GM23338 (cell line): ENCODE measurements at regions not wholly inside any gene's neighbourhood (a gene's known extent, or its start where the extent isn't known, plus 50 kb on each side); places are given as distances from the start of the nearest gene placed in this dataset.

Source experiments
- ATAC-seq: fragments of 200-7000 bp; cut with Tn5 transposase; 3 replicates; pipeline ENCODE4 v1.9.1; 2020
- DNase-seq: peaks from one replicate; pipeline ENCODE4 v3.0.0-alpha.2; 2015; ENCODE audit warnings: low spot score
- H2AFZ ChIP-seq: fragments of 200-600 bp; sonication (generic); 2 replicates; pipeline ENCODE4 v1.8.0; 2016; ENCODE audit warnings: antibody characterized with exemption, mild to moderate bottlenecking, moderate library complexity
- H3F3A ChIP-seq: fragments of 200-600 bp; sonication (generic); replicated peaks from 2 replicates; pipeline ENCODE4 v1.8.0; 2017; ENCODE audit warnings: antibody characterized with exemption, mixed run types, low read depth
- H3K27ac ChIP-seq: fragments of 200-600 bp; sonication (generic); 2 replicates; pipeline ENCODE4 v1.6.1; 2016; ENCODE audit warnings: low read depth
- H3K27me3 ChIP-seq: fragments of 200-600 bp; sonication (generic); 2 replicates; pipeline ENCODE4 v1.8.0; 2016; ENCODE audit warnings: mild to moderate bottlenecking, mixed run types, moderate library complexity; ENCODE audit not compliant: insufficient read depth
- H3K36me3 ChIP-seq: fragments of 200-600 bp; sonication (generic); 2 replicates; pipeline ENCODE4 v1.8.0; 2016; ENCODE audit warnings: mild to moderate bottlenecking; ENCODE audit not compliant: insufficient read depth
- H3K4me1 ChIP-seq: fragments of 200-600 bp; sonication (generic); 2 replicates; pipeline ENCODE4 v1.8.0; 2016; ENCODE audit warnings: mild to moderate bottlenecking, moderate library complexity; ENCODE audit not compliant: insufficient read depth
- H3K4me2 ChIP-seq: fragments of 200-600 bp; sonication (generic); 2 replicates; pipeline ENCODE4 v1.7.1; 2017; ENCODE audit warnings: mixed run types
- H3K4me3 ChIP-seq: fragments of 200-600 bp; sonication (generic); 2 replicates; pipeline ENCODE4 v1.6.1; 2016; ENCODE audit warnings: mixed run types
- H3K79me2 ChIP-seq: fragments of 200-600 bp; sonication (generic); replicated peaks from 2 replicates; pipeline ENCODE4 v1.8.0; 2017; ENCODE audit warnings: mild to moderate bottlenecking; ENCODE audit not compliant: insufficient read depth
- H3K9me2 ChIP-seq: fragments of 200-600 bp; sonication (generic); 2 replicates; pipeline ENCODE4 v1.8.0; 2017; ENCODE audit not compliant: insufficient read depth
- H4K20me1 ChIP-seq: fragments of 200-600 bp; sonication (generic); replicated peaks from 2 replicates; pipeline ENCODE4 v1.8.0; 2017; ENCODE audit warnings: mild to moderate bottlenecking; ENCODE audit not compliant: insufficient read depth
- H3K27ac Mint-ChIP-seq: 2 replicates; pipeline ENCODE4 v1.8.0; 2020; ENCODE audit warnings: inconsistent platforms, mild to moderate bottlenecking, moderate library complexity, mixed read lengths
- H3K27me3 Mint-ChIP-seq: 3 replicates; pipeline ENCODE4 v1.8.0; 2022; ENCODE audit warnings: low read depth, mild to moderate bottlenecking, moderate library complexity, mixed read lengths, inconsistent platforms; ENCODE audit not compliant: insufficient read depth, poor library complexity
- H3K36me3 Mint-ChIP-seq: 3 replicates; pipeline ENCODE4 v1.8.0; 2021; ENCODE audit warnings: low read depth, mild to moderate bottlenecking, inconsistent platforms, moderate library complexity, mixed read lengths
- H3K4me1 Mint-ChIP-seq: 3 replicates; pipeline ENCODE4 v1.8.0; 2020; ENCODE audit warnings: mild to moderate bottlenecking, inconsistent platforms, mixed read lengths
- H3K4me3 Mint-ChIP-seq: 3 replicates; pipeline ENCODE4 v1.8.0; 2021; ENCODE audit warnings: moderate library complexity, mild to moderate bottlenecking, inconsistent platforms, mixed read lengths
- H3K9me3 Mint-ChIP-seq: 3 replicates; pipeline ENCODE4 v1.8.0; 2020; ENCODE audit warnings: moderate library complexity, mild to moderate bottlenecking, inconsistent platforms, mixed read lengths
- CREB1 ChIP-seq: fragments of 250-450 bp; sonication (Bioruptor Pico); IDR thresholded peaks from 2 replicates; pipeline ENCODE4 v1.5.0; 2020; ENCODE audit warnings: low read depth, mild to moderate bottlenecking, moderate library complexity
- EZH2 ChIP-seq: fragments of 200-600 bp; sonication (generic); IDR thresholded peaks from one replicate; pipeline ENCODE4 v1.8.0; 2017; ENCODE audit warnings: antibody characterized with exemption, mild to moderate bottlenecking, low read depth; ENCODE audit not compliant: unreplicated experiment
- JUNB ChIP-seq: IDR thresholded peaks from one replicate; pipeline ENCODE4 v1.6.1; 2016; ENCODE audit warnings: antibody characterized with exemption; ENCODE audit not compliant: unreplicated experiment
- NANOG ChIP-seq: IDR thresholded peaks from 2 replicates; pipeline ENCODE4 v1.6.1; 2016; ENCODE audit warnings: antibody characterized with exemption, borderline replicate concordance
- POLR2AphosphoS5 ChIP-seq: IDR thresholded peaks from 2 replicates; pipeline ENCODE4 v1.6.1; 2016; ENCODE audit warnings: antibody characterized with exemption, low read depth
- STAT1 ChIP-seq: IDR thresholded peaks from one replicate; pipeline ENCODE4 v1.6.1; 2016; ENCODE audit warnings: antibody characterized with exemption; ENCODE audit not compliant: unreplicated experiment
- TF ChIP-seq, protein P1 (sequence below): fragments of 250-450 bp; sonication (Bioruptor Pico); IDR thresholded peaks from 2 replicates; pipeline ENCODE4 v1.5.0; 2020; ENCODE audit warnings: mild to moderate bottlenecking, moderate library complexity
- TF ChIP-seq, protein P2 (sequence below): IDR thresholded peaks from one replicate; pipeline ENCODE4 v1.6.1; 2018; ENCODE audit warnings: antibody characterized with exemption; ENCODE audit not compliant: unreplicated experiment

DNA sequence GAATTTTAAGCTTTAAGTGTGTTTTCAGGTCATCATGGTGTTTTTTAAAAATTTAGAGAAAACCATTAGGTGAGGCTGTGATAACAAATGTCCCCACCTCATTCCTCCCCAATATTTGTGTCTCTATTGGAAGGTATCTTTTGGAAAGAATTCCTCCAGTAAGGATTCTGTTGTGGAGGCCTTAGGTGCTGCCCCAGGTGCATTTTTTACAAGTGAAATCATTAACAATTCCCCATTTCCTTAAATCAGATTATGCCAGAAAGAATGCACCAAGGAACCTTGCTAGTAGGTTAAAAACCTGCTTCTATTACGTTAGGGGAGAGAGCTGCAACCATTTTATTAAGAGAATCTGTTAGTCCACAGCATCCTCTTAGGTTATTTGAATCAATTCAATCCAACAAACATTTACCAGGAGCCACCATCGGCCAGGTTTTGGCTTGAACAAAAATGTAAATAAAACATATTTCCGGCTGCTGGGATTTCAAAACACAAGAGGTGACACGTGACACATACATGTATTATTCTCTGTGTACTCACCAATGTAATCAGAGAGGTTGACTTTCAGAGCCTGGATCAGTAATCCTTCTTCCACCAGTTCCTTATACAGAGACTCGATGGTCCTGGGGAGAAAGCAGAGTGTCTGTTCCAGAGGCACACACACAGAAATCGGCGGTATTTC lies 112.5 kb upstream of the ASB18 start:
- ATAC-seq: no peak
- Histone ChIP-seq H3K4me3 (no peak overlapping the region), H3K79me2 (no peaks in the 10 kb centered on the region), H3K4me1 (no peaks in the 10 kb centered on the region), H2AFZ (no peak overlapping the region), H3K9me2 (peaks cover 9% of the 10 kb centered on the region; the same call in 1 of the 2 replicates), H4K20me1 (no peaks in the 10 kb centered on the region), H3K27ac (no peak overlapping the region), H3K4me2 (no peak overlapping the region), H3K36me3 (no peaks in the 10 kb centered on the region), H3K27me3 (no peaks in the 10 kb centered on the region), H3F3A (no peaks in the 10 kb centered on the region)
- Mint-ChIP-seq H3K4me3 (no peak overlapping the region), H3K27me3 (peaks cover 4% of the 10 kb centered on the region), H3K27ac (no peak overlapping the region), H3K36me3 (0 out of 3 replicates have a peak, but pooled peaks cover 8% of the 10 kb centered on the region), H3K4me1 (no peaks in the 10 kb centered on the region), H3K9me3 (peaks cover 10% of the 10 kb centered on the region; the same call in 1 of the 3 replicates)
- TF ChIP-seq, protein P1, sequence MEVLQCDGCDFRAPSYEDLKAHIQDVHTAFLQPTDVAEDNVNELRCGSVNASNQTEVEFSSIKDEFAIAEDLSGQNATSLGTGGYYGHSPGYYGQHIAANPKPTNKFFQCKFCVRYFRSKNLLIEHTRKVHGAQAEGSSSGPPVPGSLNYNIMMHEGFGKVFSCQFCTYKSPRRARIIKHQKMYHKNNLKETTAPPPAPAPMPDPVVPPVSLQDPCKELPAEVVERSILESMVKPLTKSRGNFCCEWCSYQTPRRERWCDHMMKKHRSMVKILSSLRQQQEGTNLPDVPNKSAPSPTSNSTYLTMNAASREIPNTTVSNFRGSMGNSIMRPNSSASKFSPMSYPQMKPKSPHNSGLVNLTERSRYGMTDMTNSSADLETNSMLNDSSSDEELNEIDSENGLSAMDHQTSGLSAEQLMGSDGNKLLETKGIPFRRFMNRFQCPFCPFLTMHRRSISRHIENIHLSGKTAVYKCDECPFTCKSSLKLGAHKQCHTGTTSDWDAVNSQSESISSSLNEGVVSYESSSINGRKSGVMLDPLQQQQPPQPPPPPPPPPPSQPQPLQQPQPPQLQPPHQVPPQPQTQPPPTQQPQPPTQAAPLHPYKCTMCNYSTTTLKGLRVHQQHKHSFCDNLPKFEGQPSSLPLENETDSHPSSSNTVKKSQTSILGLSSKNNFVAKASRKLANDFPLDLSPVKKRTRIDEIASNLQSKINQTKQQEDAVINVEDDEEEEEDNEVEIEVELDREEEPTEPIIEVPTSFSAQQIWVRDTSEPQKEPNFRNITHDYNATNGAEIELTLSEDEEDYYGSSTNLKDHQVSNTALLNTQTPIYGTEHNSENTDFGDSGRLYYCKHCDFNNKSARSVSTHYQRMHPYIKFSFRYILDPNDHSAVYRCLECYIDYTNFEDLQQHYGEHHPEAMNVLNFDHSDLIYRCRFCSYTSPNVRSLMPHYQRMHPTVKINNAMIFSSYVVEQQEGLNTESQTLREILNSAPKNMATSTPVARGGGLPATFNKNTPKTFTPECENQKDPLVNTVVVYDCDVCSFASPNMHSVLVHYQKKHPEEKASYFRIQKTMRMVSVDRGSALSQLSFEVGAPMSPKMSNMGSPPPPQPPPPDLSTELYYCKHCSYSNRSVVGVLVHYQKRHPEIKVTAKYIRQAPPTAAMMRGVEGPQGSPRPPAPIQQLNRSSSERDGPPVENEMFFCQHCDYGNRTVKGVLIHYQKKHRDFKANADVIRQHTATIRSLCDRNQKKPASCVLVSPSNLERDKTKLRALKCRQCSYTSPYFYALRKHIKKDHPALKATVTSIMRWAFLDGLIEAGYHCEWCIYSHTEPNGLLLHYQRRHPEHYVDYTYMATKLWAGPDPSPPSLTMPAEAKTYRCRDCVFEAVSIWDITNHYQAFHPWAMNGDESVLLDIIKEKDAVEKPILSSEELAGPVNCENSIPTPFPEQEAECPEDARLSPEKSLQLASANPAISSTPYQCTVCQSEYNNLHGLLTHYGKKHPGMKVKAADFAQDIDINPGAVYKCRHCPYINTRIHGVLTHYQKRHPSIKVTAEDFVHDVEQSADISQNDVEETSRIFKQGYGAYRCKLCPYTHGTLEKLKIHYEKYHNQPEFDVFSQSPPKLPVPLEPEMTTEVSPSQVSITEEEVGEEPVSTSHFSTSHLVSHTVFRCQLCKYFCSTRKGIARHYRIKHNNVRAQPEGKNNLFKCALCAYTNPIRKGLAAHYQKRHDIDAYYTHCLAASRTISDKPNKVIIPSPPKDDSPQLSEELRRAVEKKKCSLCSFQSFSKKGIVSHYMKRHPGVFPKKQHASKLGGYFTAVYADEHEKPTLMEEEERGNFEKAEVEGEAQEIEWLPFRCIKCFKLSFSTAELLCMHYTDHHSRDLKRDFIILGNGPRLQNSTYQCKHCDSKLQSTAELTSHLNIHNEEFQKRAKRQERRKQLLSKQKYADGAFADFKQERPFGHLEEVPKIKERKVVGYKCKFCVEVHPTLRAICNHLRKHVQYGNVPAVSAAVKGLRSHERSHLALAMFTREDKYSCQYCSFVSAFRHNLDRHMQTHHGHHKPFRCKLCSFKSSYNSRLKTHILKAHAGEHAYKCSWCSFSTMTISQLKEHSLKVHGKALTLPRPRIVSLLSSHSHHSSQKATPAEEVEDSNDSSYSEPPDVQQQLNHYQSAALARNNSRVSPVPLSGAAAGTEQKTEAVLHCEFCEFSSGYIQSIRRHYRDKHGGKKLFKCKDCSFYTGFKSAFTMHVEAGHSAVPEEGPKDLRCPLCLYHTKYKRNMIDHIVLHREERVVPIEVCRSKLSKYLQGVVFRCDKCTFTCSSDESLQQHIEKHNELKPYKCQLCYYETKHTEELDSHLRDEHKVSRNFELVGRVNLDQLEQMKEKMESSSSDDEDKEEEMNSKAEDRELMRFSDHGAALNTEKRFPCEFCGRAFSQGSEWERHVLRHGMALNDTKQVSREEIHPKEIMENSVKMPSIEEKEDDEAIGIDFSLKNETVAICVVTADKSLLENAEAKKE (CRISPR knock-in tag): no peak
- TF ChIP-seq NANOG (no peak), POLR2AphosphoS5 (no peak), STAT1 (no peak), JUNB (no peak), EZH2 (no peak), CREB1 (CRISPR knock-in tag) (no peak)
- TF ChIP-seq, protein P2, sequence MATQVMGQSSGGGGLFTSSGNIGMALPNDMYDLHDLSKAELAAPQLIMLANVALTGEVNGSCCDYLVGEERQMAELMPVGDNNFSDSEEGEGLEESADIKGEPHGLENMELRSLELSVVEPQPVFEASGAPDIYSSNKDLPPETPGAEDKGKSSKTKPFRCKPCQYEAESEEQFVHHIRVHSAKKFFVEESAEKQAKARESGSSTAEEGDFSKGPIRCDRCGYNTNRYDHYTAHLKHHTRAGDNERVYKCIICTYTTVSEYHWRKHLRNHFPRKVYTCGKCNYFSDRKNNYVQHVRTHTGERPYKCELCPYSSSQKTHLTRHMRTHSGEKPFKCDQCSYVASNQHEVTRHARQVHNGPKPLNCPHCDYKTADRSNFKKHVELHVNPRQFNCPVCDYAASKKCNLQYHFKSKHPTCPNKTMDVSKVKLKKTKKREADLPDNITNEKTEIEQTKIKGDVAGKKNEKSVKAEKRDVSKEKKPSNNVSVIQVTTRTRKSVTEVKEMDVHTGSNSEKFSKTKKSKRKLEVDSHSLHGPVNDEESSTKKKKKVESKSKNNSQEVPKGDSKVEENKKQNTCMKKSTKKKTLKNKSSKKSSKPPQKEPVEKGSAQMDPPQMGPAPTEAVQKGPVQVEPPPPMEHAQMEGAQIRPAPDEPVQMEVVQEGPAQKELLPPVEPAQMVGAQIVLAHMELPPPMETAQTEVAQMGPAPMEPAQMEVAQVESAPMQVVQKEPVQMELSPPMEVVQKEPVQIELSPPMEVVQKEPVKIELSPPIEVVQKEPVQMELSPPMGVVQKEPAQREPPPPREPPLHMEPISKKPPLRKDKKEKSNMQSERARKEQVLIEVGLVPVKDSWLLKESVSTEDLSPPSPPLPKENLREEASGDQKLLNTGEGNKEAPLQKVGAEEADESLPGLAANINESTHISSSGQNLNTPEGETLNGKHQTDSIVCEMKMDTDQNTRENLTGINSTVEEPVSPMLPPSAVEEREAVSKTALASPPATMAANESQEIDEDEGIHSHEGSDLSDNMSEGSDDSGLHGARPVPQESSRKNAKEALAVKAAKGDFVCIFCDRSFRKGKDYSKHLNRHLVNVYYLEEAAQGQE: no peak
- no peak for DNase-seq
